NT2/D1 (cell line): ENCODE measurements at regions not wholly inside any gene's neighbourhood (a gene's known extent, or its start where the extent isn't known, plus 50 kb on each side); places are given as distances from the start of the nearest gene placed in this dataset.
"Not testable (repeated sequence)": the region's sequence is repeated elsewhere in the genome, so short reads cannot be mapped to it uniquely, and the experiment has no call there.

Experiments
- DNase-seq: peaks from one replicate; pipeline ENCODE4 v3.0.0-alpha.2; 2011; ENCODE audit warnings: low read depth, low spot score
- H3K27me3 ChIP-seq: 2 replicates; pipeline ENCODE4 v1.6.0; 2011; ENCODE audit warnings: mild to moderate bottlenecking; ENCODE audit not compliant: insufficient read length, insufficient read depth
- H3K36me3 ChIP-seq: 2 replicates; pipeline ENCODE4 v1.6.1; 2011; ENCODE audit warnings: mild to moderate bottlenecking, low read length, mixed read lengths; ENCODE audit not compliant: insufficient read depth, insufficient read length
- H3K4me1 ChIP-seq: 2 replicates; pipeline ENCODE4 v1.5.1; 2011; ENCODE audit not compliant: insufficient read depth, insufficient read length
- H3K4me3 ChIP-seq: 2 replicates; pipeline ENCODE4 v1.5.1; 2011; ENCODE audit warnings: low read depth; ENCODE audit not compliant: insufficient read length
- H3K9ac ChIP-seq: 2 replicates; pipeline ENCODE4 v1.6.0; 2011; ENCODE audit warnings: low read depth; ENCODE audit not compliant: insufficient read length
- H3K9me3 ChIP-seq: 2 replicates; pipeline ENCODE4 v1.5.1; 2011; ENCODE audit warnings: mild to moderate bottlenecking, low read length; ENCODE audit not compliant: insufficient read depth
- SUZ12 ChIP-seq: IDR thresholded peaks from 2 replicates; pipeline ENCODE4 v1.6.1; 2011; ENCODE audit not compliant: insufficient read length, insufficient read depth; ENCODE audit errors: extremely low read depth
- YY1 ChIP-seq: IDR thresholded peaks from 2 replicates; pipeline ENCODE4 v1.6.1; 2011; ENCODE audit not compliant: insufficient read length, insufficient read depth
- ZNF274 ChIP-seq: IDR thresholded peaks from 2 replicates; pipeline ENCODE4 v1.6.1; 2011; ENCODE audit warnings: mild to moderate bottlenecking, low read depth, low read length

DNA sequence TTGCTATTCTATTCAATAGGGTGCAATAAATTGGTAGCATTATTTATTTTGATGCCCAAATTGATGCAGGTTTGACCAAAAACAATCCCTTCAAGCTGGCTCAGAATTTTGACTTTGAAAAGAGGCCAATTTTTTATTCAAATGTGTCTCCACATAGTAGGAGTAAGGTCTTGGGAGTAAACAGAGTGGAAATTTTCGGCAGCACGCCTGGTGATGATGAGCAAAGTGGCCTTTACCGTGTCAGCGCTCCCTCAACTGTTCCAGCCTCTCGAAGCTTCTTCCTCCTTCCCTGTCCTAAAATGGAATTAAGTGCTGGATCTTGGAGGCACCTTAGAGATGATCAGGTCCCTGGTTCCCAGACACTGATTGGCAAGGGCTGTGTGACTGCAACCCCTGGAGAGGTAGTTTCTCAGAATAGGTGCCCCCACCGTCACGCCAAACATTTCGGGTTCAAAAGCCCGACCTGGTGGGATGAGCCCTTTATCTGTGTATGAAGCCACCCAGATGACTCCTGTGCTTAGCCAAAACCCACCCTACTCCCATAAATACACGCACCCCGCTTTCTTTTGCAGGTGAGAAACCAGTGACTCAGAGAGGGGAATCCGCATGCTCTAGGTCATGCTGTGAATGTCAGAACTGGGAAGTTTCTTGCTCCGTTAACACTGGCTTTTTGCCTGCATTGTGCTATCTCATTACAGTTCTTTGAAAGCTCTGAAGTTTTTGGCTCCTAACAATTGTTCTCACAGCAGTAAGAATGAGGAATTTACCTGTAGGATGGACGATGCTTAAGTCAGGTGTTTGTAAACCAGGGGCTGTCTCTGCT is 89.1 kb downstream of the CRYGS start:
- no peak for DNase-seq
- Histone ChIP-seq H3K4me3 (no peak overlapping the region), H3K36me3 (no peaks in the 10 kb centered on the region), H3K27me3 (no peaks in the 10 kb centered on the region), H3K4me1 (peaks cover 4% of the 10 kb centered on the region), H3K9ac (no peak overlapping the region), H3K9me3 (no peaks in the 10 kb centered on the region)
- TF ChIP-seq ZNF274 (no peak), YY1 (no peak), SUZ12 (no peak)

DNA sequence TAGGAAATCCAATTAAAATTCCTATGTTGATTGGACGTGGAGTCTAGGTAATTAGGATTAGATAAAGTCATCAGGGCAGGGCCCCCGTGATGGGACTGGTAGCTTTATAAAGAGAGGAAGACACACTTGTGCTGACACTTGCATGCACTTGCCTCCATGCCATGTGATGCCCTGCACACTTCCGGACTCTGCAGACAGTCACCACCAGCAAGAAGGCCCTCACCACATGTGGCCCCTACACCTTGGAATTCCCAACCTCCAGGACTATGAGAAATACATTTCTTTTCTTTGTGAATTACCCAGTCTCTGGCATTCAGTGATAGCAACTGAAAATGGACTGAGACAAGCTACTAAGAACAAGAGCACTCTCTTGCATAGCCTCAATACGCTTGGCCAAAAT is 90.6 kb downstream of the CRYGS start:
- H3K36me3 ChIP-seq = no peaks in the 10 kb centered on the region
- H3K9me3 ChIP-seq = no peaks in the 10 kb centered on the region
- no peak overlapping the region for H3K9ac ChIP-seq
- DNase-seq = no peak
- no peaks in the 10 kb centered on the region for H3K27me3 ChIP-seq
- no peak for TF ChIP-seq SUZ12
- TF ChIP-seq ZNF274 = no peak
- TF ChIP-seq YY1 = no peak
- no peak overlapping the region for H3K4me3 ChIP-seq
- peaks cover 4% of the 10 kb centered on the region for H3K4me1 ChIP-seq

DNA sequence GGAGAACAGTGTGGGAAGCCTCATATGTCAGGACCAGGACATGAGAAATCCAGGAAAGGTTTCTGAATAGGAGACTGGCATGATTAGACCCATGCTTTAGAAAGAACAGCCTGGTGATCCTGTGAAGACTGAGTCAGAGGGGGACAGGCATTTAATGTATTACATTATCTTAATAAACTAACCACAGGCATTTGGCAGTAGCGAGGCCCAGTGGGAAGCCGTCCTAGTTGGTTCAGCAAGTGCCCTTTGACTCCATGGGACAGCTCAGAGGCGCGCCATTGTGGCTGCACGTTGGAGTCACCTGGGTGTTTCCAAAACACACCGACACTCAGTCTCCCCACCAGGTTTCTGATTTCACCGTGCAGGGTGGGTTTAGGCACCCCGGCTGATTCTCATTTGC is 90.5 kb upstream of the DGKG start:
- Histone ChIP-seq H3K36me3 (no peaks in the 10 kb centered on the region), H3K4me3 (no peak overlapping the region), H3K9ac (no peak overlapping the region), H3K27me3 (no peaks in the 10 kb centered on the region), H3K9me3 (no peaks in the 10 kb centered on the region), H3K4me1 (peaks cover 4% of the 10 kb centered on the region)
- TF ChIP-seq SUZ12 (no peak), ZNF274 (no peak), YY1 (no peak)
- no peak for DNase-seq

DNA sequence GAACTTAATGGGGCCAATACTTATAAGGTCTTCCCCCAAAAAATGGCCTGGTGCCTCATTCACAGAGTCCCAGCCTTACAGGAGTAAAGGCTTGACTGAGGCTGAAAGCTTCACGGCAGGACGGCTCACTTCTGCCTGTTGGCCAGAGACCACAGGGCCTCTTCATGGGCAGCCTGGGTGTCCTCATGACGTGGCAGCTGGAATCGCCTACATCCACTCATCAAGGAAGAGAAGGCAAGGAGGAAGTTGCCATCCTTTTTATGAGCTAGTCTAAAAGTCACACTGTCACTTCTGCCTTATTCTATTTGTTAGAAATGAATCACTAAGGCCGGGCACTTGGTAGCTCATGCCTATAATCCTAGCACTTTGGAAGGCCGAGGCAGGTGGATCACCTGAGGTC is 89.3 kb upstream of the DGKG start:
- no peak for DNase-seq
- Histone ChIP-seq H3K4me1 (peaks cover 4% of the 10 kb centered on the region), H3K9ac (no peak overlapping the region), H3K36me3 (no peaks in the 10 kb centered on the region), H3K9me3 (no peaks in the 10 kb centered on the region), H3K27me3 (no peaks in the 10 kb centered on the region), H3K4me3 (no peak overlapping the region)
- TF ChIP-seq SUZ12 (no peak), ZNF274 (no peak), YY1 (no peak)

DNA sequence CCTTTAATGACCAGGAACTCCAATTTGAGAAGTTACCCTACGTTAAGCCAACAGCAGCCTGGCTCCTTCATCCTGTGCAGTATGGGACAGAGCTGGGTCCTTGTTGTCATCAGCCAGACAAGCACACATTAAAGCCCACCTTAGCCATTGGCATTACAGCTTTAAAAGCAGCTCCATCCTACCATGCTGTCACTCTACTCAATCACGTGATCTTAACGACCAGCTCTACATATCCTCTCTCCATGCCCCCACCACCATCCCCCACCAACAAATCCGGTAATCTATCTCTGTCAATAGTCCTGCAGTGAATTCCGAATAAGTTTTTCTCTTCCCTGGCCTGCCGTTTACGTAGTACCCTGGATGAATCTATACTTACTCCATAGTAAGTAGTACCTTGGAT is 82.9 kb upstream of the DGKG start:
- Histone ChIP-seq H3K36me3 (no peaks in the 10 kb centered on the region), H3K4me3 (no peak overlapping the region), H3K27me3 (no peaks in the 10 kb centered on the region), H3K9me3 (no peaks in the 10 kb centered on the region), H3K4me1 (no peaks in the 10 kb centered on the region), H3K9ac (no peak overlapping the region)
- TF ChIP-seq YY1 (no peak), SUZ12 (no peak), ZNF274 (no peak)
- DNase-seq = no peak

DNA sequence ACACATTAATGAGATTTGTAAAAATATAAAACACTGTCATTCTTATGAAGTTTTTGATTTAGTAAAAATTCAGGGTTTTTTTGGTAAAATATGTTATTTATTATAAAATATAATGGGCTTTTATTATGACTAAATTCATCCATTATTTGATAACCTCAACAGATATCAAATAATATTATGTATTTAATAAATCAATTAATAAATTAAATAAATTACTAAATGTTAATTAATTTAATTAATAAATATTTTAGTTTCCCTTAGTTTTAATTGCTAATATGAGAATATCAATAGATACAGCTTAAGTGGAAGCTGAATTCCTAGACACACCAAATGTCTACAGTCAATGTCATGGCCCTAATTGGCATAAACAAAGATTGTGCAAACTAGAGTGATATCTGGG is 82.3 kb upstream of the DGKG start:
- no peak for DNase-seq
- H3K36me3 ChIP-seq = no peaks in the 10 kb centered on the region
- no peaks in the 10 kb centered on the region for H3K4me1 ChIP-seq
- no peaks in the 10 kb centered on the region for H3K9me3 ChIP-seq
- no peak for TF ChIP-seq YY1
- no peak for TF ChIP-seq ZNF274
- no peak for TF ChIP-seq SUZ12
- H3K4me3 ChIP-seq = no peak overlapping the region
- H3K9ac ChIP-seq = no peak overlapping the region
- no peaks in the 10 kb centered on the region for H3K27me3 ChIP-seq

DNA sequence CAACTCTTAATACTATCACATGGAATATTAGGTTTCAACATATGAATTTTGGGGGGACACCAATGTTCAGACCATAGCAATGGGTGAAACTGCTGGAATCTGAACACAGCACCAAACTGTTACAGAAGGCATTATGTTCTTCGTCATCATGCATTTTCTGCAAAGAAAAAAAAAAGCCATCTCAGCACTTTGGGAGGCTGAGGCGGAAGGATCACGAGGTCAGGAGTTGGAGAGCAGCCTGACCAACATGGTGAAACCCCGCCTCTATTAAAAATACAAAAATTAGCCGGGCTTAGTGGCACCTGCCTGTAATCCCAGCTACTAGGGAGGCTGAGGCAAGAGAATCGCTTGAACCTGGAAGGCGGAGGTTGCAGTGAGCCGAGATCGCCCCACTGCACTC is 80.9 kb upstream of the DGKG start:
- DNase-seq, H3K36me3 ChIP-seq, H3K4me1 ChIP-seq, H3K9me3 ChIP-seq, H3K4me3 ChIP-seq, H3K27me3 ChIP-seq, H3K9ac ChIP-seq: not testable (repeated sequence)

GRCh38 chr3:186442162-186442561 is 80.1 kb upstream of the DGKG start:
- Histone ChIP-seq H3K4me1 (no peaks in the 10 kb centered on the region), H3K36me3 (no peaks in the 10 kb centered on the region), H3K4me3 (no peak overlapping the region), H3K9ac (no peak overlapping the region), H3K9me3 (no peaks in the 10 kb centered on the region), H3K27me3 (no peaks in the 10 kb centered on the region)
- TF ChIP-seq ZNF274 (no peak), SUZ12 (no peak), YY1 (no peak)
- no peak for DNase-seq
